DMS53 treated with DMSO at 0.1 percent for 48 hours (cell line): ENCODE measurements at regions not wholly inside any gene's neighbourhood (a gene's known extent, or its start where the extent isn't known, plus 50 kb on each side); places are given as distances from the start of the nearest gene placed in this dataset.
"Not testable (repeated sequence)": the region's sequence is repeated elsewhere in the genome, so short reads cannot be mapped to it uniquely, and the experiment has no call there.

Experiments
- DNase-seq: peaks from one replicate; lab custom pipeline; 2025; ENCODE audit not compliant: unreplicated experiment; lab: John Stamatoyannopoulos, UW

DNA sequence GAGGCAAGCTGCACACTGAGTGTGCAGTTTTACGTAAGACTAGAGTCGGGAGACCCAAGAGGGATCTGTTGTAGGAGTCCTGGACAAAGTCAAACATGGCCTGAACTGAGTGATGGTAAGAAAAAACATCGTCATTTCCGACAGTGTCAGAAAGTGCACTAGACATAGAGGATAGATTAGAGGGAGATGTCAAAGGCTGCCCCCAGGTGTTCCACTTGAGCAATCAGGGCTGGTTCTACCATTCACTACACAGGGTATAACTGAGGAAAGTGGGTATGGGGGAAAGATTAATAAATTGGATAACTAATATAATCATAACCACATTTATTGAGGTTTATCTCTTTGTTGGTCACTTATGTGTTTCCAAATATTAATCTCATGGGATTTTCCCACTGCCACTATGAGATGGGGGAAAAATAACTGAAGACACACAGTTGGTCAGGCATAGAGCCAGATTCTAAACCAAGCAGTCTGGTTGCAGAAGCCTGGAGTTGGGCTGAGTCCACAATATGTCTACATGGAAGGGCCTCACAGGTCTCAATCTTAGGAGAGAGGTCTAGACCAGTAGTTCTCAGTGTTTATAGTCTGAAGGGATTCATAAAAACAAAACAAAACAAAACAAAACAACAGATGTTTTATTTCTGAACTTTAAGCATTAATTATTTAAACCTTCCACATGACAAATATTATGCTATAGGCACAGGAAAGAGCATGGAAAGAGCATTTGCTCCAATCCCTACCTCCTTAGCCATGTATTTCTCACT is 766.5 kb downstream of the NTRK3 start:
- no peak for DNase-seq

DNA sequence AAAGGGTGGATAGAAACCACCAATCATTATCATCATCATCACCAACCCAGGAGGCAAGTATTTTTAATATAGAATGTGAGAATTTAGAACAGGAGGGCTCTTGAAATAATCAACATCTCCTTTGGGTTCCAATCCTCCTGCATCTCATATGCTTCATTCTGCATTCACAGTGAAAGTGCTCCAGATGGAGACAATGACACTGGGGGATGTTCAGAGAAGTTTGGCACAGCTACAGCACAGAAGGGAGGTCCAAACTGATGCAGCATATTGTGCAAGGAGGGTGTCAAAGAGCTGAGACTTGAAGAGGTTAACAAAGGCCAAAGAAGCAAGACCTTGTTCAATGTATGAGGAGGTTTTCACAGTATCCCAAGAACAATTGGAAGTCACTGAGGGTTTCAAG is 767.1 kb downstream of the NTRK3 start:
- DNase-seq, result no peak

DNA sequence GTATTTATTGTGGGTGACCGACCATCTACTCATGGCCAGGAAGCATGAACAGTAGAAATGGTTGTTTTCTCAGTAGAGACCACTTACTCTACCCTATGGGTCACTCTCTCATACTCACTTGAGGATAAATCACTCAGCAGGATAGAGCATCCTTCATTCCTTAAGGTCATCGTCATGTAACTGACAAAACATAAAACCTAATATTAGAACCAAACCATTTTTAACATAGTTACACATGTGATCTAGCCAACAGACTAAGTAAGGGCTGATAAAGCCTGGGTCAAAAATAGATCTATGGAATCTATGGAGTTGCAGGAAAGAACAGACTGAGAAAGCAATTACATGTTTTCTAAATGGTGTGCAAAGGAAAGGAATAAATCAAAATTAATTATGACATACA is 769.1 kb downstream of the NTRK3 start:
- no peak for DNase-seq

DNA sequence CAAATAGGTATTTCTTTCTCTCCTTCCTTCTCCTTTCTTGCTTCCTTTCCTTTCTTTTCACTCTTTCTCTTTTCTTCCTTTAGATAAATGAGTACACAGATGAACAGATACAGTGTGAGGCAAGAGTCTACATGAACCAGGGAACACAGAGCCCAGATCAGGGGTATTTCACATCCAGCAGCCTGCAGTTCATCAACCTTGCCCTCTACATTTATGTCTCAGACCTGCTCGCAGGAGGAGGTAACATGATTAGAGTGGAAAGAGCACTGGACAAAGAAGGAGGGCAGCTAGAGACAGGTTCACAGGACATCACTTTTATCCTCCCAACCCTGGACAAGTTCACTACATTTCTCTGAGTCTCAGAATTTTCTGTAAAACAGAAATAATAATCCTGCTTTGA is 773.1 kb downstream of the NTRK3 start:
- DNase-seq, result no peak

DNA sequence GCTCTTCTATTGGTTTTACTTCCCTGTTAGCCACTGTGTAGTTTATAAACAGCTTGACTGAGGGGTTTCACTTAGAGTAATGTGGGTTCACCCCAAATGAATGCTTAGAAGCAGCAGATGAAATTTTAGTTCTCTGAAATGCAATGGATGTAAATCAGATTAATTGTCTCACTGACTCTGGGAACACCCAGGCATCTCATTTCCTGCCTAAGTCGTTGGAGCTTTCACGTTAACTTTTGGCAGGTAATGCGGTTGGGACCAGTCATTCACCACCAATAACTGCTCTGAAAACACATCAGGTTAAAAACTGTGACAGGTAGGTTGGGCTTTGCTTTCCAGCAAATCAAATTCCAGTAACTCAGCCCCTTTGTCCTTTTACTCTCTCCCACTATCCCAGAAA is 775.4 kb downstream of the NTRK3 start:
- DNase-seq, result no peak

DNA sequence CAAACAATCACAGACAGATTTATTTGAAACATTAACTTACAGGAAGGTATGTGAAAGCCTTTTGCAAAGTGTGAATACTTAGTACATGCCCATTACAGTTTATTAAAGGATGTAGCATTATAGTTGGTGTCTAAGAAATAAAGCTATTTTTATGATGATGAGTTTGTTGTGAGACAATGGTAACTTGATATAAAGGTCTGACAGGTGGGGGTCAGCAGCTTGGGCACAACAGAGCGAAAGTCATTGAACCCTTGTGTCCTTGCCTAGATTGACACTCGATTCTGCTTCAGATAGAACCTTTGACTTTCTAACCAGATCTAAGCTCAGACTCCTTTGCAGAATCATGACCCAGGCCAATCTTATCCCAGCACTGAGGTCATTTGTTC is 777.9 kb downstream of the NTRK3 start:
- no peak for DNase-seq

DNA sequence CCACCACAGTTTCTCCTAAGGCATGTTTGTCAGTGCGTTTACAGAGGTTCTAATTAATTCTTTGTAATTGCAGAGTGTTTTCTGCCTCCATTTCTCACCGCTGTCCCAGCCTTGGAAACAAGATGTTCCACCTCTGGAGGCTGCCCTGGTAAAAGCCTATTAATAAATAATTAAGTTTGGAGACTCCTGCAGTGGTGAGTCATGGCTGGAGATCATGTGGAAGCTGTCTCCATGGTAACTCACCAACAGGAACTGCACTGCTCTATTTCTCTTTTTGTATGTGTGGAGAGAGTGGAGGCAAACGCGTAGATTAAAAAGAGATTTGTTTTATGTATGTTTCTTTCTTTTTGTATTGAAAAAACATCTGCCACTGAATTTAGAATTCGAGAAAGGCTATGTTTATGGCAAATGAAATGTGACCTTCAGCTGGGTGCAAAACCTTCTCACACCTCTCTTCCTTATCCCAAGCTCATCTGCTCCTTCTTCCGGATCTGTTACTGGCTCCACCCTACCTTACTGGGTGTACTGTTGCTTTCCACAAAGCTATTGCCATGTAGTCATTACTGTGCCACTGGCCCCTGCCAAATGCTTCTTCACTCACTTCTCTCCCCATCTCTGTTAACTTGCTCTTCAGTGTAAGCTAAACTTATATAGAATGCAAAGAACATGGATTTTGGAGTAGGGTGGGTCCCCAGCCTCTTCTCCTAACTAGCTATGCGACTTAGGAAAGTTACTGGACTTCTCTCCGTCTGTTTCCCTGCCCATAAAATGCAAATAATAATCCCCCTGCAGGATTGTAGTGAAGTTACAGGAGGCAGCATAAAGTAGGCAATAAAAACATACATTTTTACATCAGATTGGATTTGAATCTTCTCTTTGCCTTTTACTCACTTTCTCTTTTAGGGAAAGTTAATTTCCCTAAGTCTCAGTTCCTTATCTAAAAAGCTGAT is 778.5 kb downstream of the NTRK3 start:
- no peak for DNase-seq

DNA sequence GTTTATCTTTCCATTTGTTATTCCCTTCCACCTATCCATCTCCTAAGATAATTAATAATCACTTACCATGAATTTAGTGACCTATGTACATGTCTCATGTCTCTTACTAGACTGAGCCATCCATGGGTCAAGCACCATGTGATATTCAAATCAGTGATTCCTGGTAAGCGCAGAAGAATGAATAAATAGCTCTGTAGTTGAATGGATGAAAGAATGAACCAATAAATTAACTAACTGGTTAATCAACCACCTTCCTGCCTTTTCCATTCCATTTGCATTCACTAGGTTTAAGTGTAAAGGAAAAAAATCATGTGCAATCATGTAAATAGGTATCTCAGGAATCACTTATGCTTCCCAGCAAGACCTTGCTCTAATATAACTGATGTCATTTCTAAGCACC is 779.5 kb downstream of the NTRK3 start:
- DNase-seq, result no peak

DNA sequence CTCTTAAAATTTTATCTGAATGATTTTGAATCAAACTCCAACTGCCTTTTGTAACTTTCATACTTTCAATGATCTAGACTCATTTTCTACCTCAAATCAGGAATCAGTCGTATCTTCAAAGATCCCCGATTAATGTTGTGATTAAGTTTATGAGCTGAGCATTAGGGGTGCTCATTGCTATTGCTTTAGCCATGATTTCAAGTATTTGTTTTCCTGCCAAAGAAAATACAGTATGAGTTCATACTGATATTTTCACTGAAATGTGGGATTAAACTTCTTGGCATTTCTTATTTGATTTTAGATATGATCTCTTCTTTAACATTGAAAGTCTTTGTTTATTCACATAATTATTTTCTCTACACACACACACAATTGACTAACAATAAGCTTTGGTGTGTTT is 785.6 kb downstream of the NTRK3 start:
- DNase-seq, result no peak

DNA sequence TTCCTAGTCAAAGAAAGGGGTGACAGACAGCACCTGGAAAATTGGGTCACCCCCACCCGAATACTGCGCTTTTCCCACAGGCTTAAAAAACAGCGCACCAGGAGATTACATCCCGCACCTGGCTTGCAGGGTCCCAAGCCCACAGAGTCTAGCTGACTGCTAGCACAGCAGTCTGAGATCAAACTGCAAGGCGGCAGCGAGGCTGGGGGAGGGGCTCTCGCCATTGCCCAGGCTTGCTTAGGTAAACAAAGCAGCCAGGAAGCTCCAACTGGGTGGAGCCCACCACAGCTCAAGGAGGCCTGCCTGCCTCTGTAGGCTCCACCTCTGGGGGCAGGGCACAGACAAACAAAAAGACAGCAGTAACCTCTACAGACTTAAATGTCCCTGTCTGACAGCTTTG is 792.6 kb downstream of the NTRK3 start:
- DNase-seq, result not testable (repeated sequence)

DNA sequence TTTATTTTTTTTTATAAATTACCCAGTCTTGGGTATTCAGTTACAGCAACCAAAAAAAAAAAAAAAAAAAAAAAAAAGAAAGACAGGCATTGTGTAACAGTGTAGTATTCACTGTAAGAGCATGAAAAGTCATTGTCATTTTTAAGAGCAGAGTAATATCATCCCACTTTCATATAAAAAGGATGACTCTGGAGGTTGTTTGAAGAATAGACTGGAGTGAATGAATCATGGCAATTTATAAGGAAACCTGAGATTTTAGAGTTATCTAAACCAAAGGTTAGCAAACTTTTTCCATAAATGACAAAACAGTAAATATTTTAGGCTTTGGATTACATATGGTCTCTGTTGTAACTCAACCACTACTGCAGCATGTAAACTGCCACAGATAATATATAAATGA is 794.9 kb downstream of the NTRK3 start:
- DNase-seq, result no peak

DNA sequence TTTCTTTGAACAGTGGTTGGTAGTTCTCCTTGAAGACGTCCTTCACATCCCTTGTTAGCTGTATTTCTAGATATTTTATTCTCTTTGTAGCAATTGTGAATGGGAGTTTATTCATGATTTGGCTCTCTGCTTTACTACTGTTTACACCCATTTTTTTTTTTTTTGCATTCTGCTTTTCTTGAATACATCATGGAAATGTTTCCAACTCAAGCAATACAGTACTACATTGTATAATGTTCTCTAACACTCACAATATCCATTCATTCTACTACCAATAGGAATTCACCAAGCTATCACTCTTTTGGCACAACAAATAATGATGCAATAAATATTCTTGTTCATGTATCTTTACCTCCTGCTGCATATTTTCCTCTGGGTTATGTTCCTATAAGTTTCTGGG is 801.7 kb downstream of the NTRK3 start:
- DNase-seq, result no peak

DNA sequence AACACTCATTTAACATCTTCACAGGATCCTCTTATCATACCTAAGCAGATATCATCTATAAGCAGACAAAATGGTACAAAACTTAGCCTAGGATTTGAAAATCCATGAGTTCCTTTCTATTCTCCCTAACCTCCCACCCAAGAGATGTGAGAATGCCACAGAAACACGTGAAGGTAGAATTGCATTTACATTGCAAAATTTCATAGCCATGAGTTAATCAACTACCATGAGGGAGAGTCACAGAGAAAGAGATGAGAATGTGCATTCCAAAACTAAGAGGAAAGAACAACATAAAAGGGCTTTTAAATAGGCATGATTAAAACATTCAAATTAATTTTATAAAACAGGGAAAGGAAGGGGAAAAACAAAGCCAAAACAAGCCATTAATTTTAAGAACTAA is 806.2 kb downstream of the NTRK3 start:
- no peak for DNase-seq

DNA sequence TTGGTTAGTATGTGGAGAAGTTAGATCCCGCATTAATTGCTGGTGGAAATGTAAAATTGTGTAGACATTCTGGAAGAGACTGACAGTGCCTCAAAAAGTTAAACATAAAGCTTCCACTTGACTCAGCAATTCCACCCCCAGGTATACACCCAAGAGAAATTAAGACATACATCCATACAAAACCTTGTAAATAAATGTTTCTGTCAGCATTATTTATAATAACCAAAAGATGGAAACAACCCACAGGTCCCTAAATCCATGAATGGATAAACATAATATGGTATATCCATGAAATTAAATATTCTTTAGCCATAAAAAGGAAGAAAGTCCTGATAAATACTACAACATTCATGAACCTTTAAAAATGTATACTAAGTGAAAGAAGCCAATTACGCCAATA is 817.4 kb downstream of the NTRK3 start:
- no peak for DNase-seq

DNA sequence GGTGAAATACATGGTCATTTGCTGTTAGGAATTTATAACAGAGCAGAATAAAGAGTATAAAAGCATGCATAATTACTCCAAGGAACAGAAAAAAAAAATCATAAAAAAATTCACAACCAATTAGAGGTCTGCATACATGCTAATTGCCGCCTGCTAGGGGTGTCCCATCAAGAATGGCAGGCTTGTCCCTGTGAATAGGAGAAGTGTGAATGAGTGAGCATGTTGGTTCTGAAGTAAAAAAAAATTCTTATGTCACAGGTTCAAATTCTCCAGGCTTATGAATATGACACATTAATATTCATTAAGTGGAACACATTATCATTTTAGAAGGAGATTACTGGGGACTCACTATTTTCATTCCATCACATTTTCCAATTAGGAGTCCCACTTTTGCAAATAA is 822.7 kb downstream of the NTRK3 start:
- DNase-seq, result no peak

DNA sequence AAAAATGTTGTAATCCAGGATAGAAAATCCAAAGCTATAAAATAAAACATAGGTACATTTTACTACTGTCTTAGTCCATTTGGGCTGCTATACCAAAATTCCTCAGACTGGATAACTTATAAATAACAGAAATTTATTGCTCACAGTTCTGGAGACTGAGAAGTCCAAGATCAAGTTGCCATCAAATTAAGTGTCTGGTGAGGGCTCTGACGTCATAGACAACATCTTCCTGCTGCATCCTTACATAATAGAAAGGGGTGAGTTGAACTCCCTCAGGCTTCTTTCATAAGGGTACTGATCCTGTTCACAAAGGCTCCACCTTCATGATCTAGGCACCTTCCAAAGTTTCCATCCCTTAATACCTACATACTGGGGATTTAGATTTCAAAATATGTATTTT is 826.8 kb downstream of the NTRK3 start:
- DNase-seq, result no peak

DNA sequence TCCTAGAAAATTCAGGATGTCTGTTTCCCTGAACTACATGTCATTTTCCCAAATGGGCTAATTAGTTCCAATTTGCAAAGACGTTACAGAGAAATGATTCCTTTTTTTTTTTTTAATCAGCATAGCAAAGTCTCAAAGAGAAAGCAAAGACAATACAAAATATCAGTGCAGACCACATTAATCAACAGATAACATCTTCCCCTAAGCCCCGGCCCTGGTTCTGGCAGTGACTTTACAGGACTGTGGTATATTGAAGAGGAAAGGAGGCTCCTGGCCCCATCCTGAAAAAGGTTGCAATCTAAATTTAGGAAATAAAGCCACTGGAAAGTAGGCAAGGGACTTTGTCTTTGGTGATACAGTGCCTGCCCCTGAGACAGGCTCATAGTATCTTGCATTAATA is 836.5 kb downstream of the NTRK3 start:
- DNase-seq, result no peak

DNA sequence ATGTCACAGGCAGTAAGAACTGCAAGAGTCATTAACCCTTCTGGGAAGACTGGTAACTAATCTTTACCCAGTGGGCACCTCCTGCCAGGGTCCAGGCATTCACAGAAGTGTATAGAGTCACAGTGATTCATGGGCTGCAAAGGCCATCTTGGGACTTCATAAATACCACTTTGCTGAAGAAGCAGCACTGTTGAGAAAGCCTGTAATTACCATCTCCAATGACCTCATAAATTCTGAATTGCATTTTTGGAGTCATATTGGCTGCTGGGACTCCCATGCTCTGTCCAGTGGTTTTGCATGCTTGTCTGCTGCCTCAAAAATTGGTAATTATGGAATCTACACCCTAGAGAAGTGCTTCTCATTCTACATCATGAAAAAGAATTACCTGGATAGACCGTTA is 837.2 kb downstream of the NTRK3 start:
- no peak for DNase-seq

DNA sequence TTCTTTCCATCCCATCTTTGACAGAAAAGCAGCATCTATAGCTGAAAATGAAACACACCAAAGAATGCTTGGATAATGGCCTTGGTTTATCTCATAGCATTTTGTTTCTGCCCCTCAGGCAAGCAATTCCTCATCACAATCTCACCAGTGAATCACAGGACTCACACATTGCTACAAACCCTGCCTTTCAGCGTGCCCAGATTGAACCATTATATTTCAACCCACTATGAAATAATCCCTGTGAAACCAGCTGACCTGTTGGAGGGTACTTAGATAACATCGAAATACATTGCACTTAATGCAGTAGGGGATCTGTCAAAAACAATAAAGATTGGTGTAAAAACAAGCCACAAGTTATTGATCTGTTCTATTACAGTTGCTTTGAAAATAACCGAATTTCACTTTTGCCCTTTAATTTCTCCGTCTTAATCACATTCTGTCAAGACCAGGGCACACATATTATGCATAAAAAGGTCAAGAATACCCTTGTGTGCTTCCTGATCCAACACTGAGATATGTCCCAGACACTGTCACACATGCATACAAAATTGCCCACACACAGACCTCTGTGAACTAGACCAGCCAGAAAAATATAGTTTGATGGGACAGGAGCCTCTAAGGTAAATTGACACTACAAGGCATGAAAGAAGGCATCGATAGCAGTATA is 839.8 kb downstream of the NTRK3 start:
- DNase-seq, result no peak

DNA sequence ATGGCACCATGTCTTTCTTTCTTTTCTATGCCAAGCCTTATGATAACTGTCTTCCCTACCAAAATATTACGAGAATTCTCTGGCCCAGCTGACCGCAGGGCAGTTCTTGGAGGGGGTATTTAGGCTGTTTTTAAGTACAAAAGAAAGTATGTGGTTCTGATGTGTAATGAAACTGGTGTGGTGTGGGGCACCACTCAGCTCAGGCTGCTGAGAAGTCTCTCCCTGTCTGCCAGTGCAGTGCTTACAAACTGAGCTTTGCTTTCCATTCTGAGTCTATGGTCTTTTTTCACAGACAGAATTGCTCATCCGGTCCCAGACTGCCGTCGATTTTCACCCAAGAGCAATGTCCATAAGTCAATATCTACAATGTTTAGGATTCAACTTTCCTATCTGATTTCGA is 847.6 kb downstream of the NTRK3 start:
- no peak for DNase-seq

DNA sequence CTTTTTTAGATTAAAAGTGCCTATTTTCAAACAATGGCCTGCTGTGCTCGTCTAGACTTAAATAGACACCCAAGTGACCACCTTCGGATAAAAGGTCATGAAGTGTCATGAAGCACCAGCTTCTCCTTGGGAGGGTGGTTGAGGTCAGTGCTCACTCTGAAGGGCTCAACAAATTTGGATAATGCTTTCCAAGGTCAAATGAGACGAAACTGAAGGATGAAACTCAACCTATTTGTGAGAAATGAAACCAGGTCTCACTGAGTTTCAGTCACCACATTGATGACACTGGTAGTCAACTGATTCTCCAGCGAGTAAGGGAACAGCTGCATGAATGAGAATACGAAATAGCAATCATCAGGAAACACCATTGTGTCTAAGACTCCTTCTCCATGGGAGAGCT is 852.6 kb downstream of the NTRK3 start:
- no peak for DNase-seq

DNA sequence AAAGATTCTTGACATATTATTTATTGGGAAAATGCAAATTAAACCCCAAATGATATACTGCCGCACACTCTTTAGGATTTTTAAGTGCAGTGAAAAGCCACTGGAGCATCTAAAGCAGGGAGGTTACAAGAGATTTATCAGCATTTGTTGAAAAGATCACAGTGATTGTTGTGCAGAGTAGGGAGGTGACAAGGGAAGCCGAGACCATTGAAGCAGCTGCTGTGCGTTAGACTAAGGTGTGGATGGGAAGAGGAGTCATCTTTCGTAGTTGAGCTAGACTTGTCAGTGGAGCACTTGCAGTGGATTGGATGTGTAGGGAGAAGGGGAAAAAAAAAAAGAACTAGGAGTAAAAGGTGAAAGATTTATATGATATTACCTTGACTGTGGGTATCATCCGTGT is 854.6 kb downstream of the NTRK3 start:
- DNase-seq, result no peak
